ENCODE measurements at regions not wholly inside any gene's neighbourhood (a gene's known extent, or its start where the extent isn't known, plus 50 kb on each side); places are given as distances from the start of the nearest gene placed in this dataset.
"Not testable (repeated sequence)": the region's sequence is repeated elsewhere in the genome, so short reads cannot be mapped to it uniquely, and the experiment has no call there.

DNA sequence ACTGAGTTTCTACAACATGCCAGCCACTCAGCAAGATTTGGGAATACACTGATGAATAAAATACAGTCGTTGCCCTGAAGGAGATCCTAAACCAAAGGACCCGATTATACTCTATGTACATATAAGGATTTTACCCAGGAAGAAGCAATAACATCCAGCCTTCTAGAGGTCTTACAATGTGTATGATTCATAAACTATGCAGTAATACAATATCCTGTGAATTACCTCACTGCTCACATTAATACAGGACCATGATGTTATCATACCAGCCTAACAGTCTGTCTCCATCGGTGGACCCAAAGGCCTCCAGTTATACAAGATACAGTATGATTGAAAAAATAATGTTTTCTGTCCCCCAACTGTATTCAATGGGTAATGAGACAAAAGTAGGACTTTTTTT is 310.5 kb upstream of the TRPM3 start:
- no peak overlapping the region for H3K27ac ChIP-seq
- no peak overlapping the region for H3K4me3 ChIP-seq
- H3K27me3 ChIP-seq (replicated peaks; ENCODE audit: insufficient read depth) = no peaks in the 10 kb centered on the region
- no peaks in the 10 kb centered on the region for H3K36me3 ChIP-seq
- no peaks in the 10 kb centered on the region for H3K4me1 ChIP-seq (replicated peaks)
- intact Hi-C loops (cut with DNase I) = no loop called here
- WGBS = 77% methylated on average over 3 of the region's 3 CpGs
- no peak for DNase-seq (ENCODE audit: low spot score)
- H3K9me3 ChIP-seq = no peaks in the 10 kb centered on the region
- TF ChIP-seq POLR2A (IDR thresholded peaks at IDR 0.05) = no peak
- no peak for TF ChIP-seq POLR2AphosphoS5 (IDR thresholded peaks at IDR 0.05)
- TF ChIP-seq CTCF (IDR thresholded peaks at IDR 0.05) = no peak

DNA sequence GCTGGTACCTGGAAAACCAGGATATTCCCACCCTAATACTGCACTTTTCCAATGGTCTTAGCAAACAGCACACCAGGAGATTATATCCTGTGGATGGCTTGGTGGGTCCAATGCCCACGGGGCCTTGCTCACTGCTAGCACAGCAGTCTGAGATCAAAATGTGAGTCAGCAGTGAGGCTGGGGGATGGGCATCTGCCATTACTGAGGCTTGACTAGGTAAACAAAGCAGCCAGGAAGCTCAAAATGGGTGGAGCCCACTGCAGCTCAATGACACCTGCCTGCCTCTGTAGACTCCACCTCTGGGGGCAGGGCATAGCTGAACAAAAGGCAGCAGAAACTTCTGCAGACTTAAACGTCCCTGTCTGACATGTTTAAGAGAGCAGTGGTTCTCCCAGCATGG is 285.9 kb upstream of the TRPM3 start:
- H3K27me3 ChIP-seq (replicated peaks; ENCODE audit: insufficient read depth); DNase-seq (ENCODE audit: low spot score); intact Hi-C loops (cut with DNase I); H3K9me3 ChIP-seq; H3K4me3 ChIP-seq; H3K36me3 ChIP-seq; H3K27ac ChIP-seq; H3K4me1 ChIP-seq (replicated peaks): not testable (repeated sequence)
- WGBS = 57% methylated on average over 2 of the region's 2 CpGs

GRCh38 chr9:71403106-71403505 is 281.7 kb upstream of the TRPM3 start:
- Histone ChIP-seq H3K36me3 (no peaks in the 10 kb centered on the region), H3K4me3 (no peak overlapping the region), H3K4me1 (replicated peaks) (no peaks in the 10 kb centered on the region), H3K9me3 (no peaks in the 10 kb centered on the region), H3K27ac (no peak overlapping the region), H3K27me3 (replicated peaks; ENCODE audit: insufficient read depth) (no peaks in the 10 kb centered on the region)
- intact Hi-C loops (cut with DNase I) = no loop called here
- no peak for DNase-seq (ENCODE audit: low spot score)
- 73% methylated on average over 1 of the region's 1 CpG for WGBS
- TF ChIP-seq CTCF (IDR thresholded peaks at IDR 0.05) (no peak), POLR2A (IDR thresholded peaks at IDR 0.05) (no peak)

- H3K4me1 ChIP-seq (replicated peaks) = no peaks in the 10 kb centered on the region
- no peaks in the 10 kb centered on the region for H3K36me3 ChIP-seq
- no peak overlapping the region for H3K4me3 ChIP-seq
- no peaks in the 10 kb centered on the region for H3K27me3 ChIP-seq (replicated peaks; ENCODE audit: insufficient read depth)
- no peak overlapping the region for H3K27ac ChIP-seq
- intact Hi-C loops (cut with DNase I) = no loop called here
- WGBS = 77% methylated on average over 3 of the region's 3 CpGs
- TF ChIP-seq POLR2A (IDR thresholded peaks at IDR 0.05) (no peak), CTCF (IDR thresholded peaks at IDR 0.05) (no peak), POLR2AphosphoS5 (IDR thresholded peaks at IDR 0.05) (no peak)
- DNase-seq (ENCODE audit: low spot score) = no peak
- no peaks in the 10 kb centered on the region for H3K9me3 ChIP-seq
Observed at GRCh38 chr9:71393005-71393404, 271.6 kb upstream of the TRPM3 start.

- Histone ChIP-seq H3K9me3 (no peaks in the 10 kb centered on the region), H3K27me3 (replicated peaks; ENCODE audit: insufficient read depth) (no peaks in the 10 kb centered on the region), H3K4me3 (no peak overlapping the region), H3K4me1 (replicated peaks) (no peaks in the 10 kb centered on the region), H3K27ac (no peak overlapping the region), H3K36me3 (no peaks in the 10 kb centered on the region)
- intact Hi-C loops (cut with DNase I) = no loop called here
- 82% methylated on average over 4 of the region's 4 CpGs for WGBS
- no peak for DNase-seq (ENCODE audit: low spot score)
- no peak for TF ChIP-seq POLR2A (IDR thresholded peaks at IDR 0.05)
- no peak for TF ChIP-seq CTCF (IDR thresholded peaks at IDR 0.05)
- TF ChIP-seq POLR2AphosphoS5 (IDR thresholded peaks at IDR 0.05) = no peak
Observed at GRCh38 chr9:71384343-71384742, 262.9 kb upstream of the TRPM3 start.
